ENCODE measurements at regions not wholly inside any gene's neighbourhood (a gene's known extent, or its start where the extent isn't known, plus 50 kb on each side); places are given as distances from the start of the nearest gene placed in this dataset.

DNA sequence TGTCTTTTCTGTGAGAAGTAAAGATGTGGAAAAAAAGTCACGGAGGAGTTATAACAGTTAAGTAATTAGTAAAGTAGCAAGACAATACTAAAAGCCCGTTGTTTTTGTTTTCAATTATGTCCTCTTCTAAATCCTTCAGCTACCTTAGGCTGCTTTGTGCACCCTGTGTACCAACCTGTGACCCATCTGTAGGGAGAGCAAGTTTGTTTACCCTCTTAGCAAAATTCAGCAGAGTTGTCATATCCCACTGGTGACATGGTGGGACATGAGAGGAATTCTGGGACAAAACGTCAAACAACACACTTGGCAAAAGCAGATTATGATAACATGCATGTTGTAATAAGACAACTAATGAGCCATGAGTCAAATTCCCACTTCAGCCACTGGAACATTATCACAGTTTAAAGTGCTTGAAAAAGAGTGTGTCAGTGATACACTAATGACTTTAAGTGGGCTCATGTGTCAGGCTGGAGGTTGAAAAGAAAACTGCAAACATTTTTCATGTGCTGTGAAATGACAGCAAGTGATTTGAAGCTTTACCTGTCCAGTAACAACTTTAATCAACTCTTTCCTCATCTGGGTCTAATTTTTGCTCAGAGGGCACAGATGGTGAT lies 392.8 kb upstream of the ACVR2A start:
- DNase-seq: no peak
- Histone ChIP-seq H3K4me1 (no peaks in the 10 kb centered on the region), H3K4me3 (no peak overlapping the region), H3K9me3 (no peaks in the 10 kb centered on the region), H3K27ac (no peak overlapping the region), H3K27me3 (no peaks in the 10 kb centered on the region), H3K36me3 (no peaks in the 10 kb centered on the region)
- peak; percentile 19 for ATAC-seq
- TF ChIP-seq, protein P1, sequence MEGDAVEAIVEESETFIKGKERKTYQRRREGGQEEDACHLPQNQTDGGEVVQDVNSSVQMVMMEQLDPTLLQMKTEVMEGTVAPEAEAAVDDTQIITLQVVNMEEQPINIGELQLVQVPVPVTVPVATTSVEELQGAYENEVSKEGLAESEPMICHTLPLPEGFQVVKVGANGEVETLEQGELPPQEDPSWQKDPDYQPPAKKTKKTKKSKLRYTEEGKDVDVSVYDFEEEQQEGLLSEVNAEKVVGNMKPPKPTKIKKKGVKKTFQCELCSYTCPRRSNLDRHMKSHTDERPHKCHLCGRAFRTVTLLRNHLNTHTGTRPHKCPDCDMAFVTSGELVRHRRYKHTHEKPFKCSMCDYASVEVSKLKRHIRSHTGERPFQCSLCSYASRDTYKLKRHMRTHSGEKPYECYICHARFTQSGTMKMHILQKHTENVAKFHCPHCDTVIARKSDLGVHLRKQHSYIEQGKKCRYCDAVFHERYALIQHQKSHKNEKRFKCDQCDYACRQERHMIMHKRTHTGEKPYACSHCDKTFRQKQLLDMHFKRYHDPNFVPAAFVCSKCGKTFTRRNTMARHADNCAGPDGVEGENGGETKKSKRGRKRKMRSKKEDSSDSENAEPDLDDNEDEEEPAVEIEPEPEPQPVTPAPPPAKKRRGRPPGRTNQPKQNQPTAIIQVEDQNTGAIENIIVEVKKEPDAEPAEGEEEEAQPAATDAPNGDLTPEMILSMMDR (IDR thresholded peaks at IDR 0.05): no peak
- intact Hi-C loops (cut with DNase I): no loop called here

DNA sequence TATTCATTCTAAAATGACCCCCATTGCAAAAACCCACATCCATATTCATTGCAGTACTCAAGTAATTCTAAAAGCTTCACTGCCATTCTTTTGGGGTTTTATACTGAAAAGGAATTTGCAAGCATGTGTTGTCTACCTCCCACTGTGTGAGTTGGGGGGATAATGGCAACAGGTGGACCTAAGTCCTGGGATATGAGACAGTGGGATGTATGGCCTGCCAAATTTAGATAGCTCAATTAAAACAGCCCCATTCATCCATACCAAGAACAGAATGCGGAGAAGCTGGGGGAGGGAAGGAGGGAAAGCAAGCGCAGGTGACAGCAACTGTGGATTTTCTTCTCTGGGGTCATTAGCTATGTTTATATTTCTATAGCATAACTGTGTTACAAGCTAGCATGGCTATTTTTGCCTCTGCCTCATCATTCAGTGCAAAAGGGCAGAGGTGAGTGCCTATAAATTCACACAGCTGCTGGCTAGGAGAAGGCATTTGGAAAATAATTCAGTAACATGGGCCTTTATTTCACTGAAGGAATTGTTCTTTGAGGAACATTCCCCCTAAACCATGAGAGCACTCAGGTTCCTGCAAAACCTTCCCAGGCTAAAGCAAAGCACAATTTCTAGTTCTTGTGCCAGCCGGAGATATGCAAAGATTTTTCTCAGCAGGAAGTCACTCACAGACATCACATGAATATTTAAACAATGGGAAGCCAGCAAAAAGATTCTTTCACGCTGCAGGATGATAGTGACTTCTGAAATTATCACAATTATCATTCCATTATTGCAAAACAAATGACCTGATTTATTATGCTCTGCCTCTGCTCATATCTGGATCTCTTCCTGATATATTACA lies 393.9 kb upstream of the ACVR2A start:
- Histone ChIP-seq H3K9me3 (no peaks in the 10 kb centered on the region), H3K4me1 (no peaks in the 10 kb centered on the region), H3K4me3 (no peak overlapping the region), H3K27ac (no peak overlapping the region), H3K36me3 (no peaks in the 10 kb centered on the region), H3K27me3 (no peaks in the 10 kb centered on the region)
- TF ChIP-seq, protein P1 (IDR thresholded peaks at IDR 0.05): no peak
- intact Hi-C loops (cut with DNase I): no loop called here
- ATAC-seq (no peak), DNase-seq (peak in 1 of 4 donors; percentile 8)

DNA sequence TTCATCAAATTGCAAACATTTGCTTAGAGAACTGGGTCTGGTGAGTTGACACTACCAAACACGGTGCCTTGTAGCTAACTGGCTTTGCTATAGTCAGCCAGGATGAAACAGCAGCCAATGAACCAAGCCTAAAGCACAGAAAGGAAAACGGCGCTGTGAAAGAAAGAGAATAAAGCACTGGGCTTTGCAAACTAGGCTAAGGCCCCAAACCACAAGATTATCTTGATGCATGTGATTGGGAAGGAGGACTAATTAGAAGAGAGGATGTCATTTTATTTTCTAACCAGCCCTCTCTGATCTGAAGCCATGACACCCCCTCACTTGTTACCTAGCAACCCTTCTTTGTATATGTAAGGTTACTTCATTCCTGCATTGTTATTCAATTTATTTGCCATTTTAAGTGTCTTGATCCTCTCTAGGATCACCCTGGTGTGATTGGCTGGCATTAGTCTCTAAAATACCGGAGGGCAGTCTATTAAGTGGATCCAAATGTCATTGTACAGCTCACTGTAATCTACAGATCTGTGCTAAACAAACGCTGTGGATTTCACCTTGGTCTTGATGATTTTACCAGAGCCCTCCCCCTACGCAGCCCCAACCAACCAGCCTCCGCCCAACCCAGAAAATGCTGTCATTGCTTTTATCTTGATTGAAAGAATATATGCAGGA lies 395.4 kb upstream of the ACVR2A start:
- H3K27me3 ChIP-seq: no peaks in the 10 kb centered on the region
- H3K4me3 ChIP-seq: no peak overlapping the region
- no peaks in the 10 kb centered on the region for H3K4me1 ChIP-seq
- DNase-seq (no peak), ATAC-seq (no peak)
- H3K36me3 ChIP-seq: no peaks in the 10 kb centered on the region
- H3K9me3 ChIP-seq: no peaks in the 10 kb centered on the region
- TF ChIP-seq, protein P1 (IDR thresholded peaks at IDR 0.05): no peak
- intact Hi-C loops (cut with DNase I): no loop called here
- H3K27ac ChIP-seq: no peak overlapping the region

DNA sequence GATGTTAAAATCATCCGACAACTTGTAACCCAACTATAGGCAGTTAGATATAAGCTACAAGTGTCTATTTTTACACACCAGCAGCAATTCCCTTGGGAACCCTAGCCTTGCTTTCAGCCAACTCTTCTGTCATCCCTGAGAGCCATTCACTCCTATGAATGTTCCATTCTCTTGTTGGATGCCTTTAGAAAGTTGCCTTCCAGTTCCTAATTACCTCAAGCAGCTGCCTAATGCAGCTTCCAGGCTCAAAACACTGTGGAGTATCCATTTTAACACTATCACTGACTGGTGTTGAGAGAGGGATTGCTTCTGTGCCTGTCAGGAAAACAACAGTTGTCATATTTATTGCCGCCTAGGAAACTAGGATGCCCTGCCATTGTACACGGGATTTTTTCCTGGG lies 402.0 kb upstream of the ACVR2A start:
- no peaks in the 10 kb centered on the region for H3K9me3 ChIP-seq
- no peaks in the 10 kb centered on the region for H3K27me3 ChIP-seq
- H3K36me3 ChIP-seq: no peaks in the 10 kb centered on the region
- H3K27ac ChIP-seq: no peak overlapping the region
- H3K4me3 ChIP-seq: no peak overlapping the region
- intact Hi-C loops (cut with DNase I): no loop called here
- ATAC-seq: no peak
- peak in 2 of 4 donors; percentile 24 to 27 for DNase-seq
- no peaks in the 10 kb centered on the region for H3K4me1 ChIP-seq
- TF ChIP-seq, protein P1 (IDR thresholded peaks at IDR 0.05): no peak

GRCh38 chr2:147441182-147441581 lies 403.6 kb upstream of the ACVR2A start:
- H3K27ac ChIP-seq: no peak overlapping the region
- H3K4me1 ChIP-seq: no peaks in the 10 kb centered on the region
- intact Hi-C loops (cut with DNase I): no loop called here
- no peaks in the 10 kb centered on the region for H3K36me3 ChIP-seq
- no peak for ATAC-seq
- no peak for DNase-seq
- H3K27me3 ChIP-seq: no peaks in the 10 kb centered on the region
- H3K9me3 ChIP-seq: no peaks in the 10 kb centered on the region
- H3K4me3 ChIP-seq: no peak overlapping the region
- TF ChIP-seq, protein P1 (IDR thresholded peaks at IDR 0.05): no peak

Measured in left lung (tissue), 4 donors.